ENCODE measurements at regions not wholly inside any gene's neighbourhood (a gene's known extent, or its start where the extent isn't known, plus 50 kb on each side); places are given as distances from the start of the nearest gene placed in this dataset.

- no peak for TF ChIP-seq CTCF (IDR thresholded peaks at IDR 0.05; ENCODE audit: insufficient read depth, low read length, severe bottlenecking)
- FAIRE-seq (no peak), DNase-seq (ENCODE audit: low read depth) (no peak)
- Histone ChIP-seq H3K36me3 (ENCODE audit: control insufficient read depth, insufficient read depth, low read length) (no peaks in the 10 kb centered on the region), H3K4me3 (ENCODE audit: low read depth, low read length) (no peak overlapping the region), H3K27me3 (ENCODE audit: control insufficient read depth, insufficient read depth, low read length) (no peaks in the 10 kb centered on the region)
These were observed 106.1 kb downstream of the PPP1R3A start for GRCh38 chr7:113812591-113813255.

GRCh38 chr7:113810080-113810744 is 108.6 kb downstream of the PPP1R3A start:
- no peak for FAIRE-seq
- no peak for TF ChIP-seq CTCF (IDR thresholded peaks at IDR 0.05; ENCODE audit: insufficient read depth, low read length, severe bottlenecking)

GRCh38 chr7:113809581-113809980 is 109.2 kb downstream of the PPP1R3A start:
- DNase-seq (ENCODE audit: low read depth) = no peak
- Histone ChIP-seq H3K4me3 (ENCODE audit: low read depth, low read length) (no peak overlapping the region), H3K36me3 (ENCODE audit: control insufficient read depth, insufficient read depth, low read length) (no peaks in the 10 kb centered on the region), H3K27me3 (ENCODE audit: control insufficient read depth, insufficient read depth, low read length) (no peaks in the 10 kb centered on the region)
- TF ChIP-seq CTCF (IDR thresholded peaks at IDR 0.05; ENCODE audit: insufficient read depth, low read length, severe bottlenecking) = no peak
- no peak for FAIRE-seq

More at GRCh38 chr7:113810080-113810744, 108.6 kb downstream of the PPP1R3A start:
- no peaks in the 10 kb centered on the region for H3K27me3 ChIP-seq (ENCODE audit: control insufficient read depth, insufficient read depth, low read length)
- H3K4me3 ChIP-seq (ENCODE audit: low read depth, low read length) = no peak overlapping the region
- DNase-seq (ENCODE audit: low read depth) = no peak
- no peaks in the 10 kb centered on the region for H3K36me3 ChIP-seq (ENCODE audit: control insufficient read depth, insufficient read depth, low read length)

GRCh38 chr7:113806633-113807327 is 112.0 kb downstream of the PPP1R3A start:
- H3K27me3 ChIP-seq (ENCODE audit: control insufficient read depth, insufficient read depth, low read length) = no peaks in the 10 kb centered on the region
- no peak for DNase-seq (ENCODE audit: low read depth)
- no peak overlapping the region for H3K4me3 ChIP-seq (ENCODE audit: low read depth, low read length)
- H3K36me3 ChIP-seq (ENCODE audit: control insufficient read depth, insufficient read depth, low read length) = no peaks in the 10 kb centered on the region
- TF ChIP-seq CTCF (IDR thresholded peaks at IDR 0.05; ENCODE audit: insufficient read depth, low read length, severe bottlenecking) = no peak
- no peak for FAIRE-seq

- no peak for TF ChIP-seq CTCF (IDR thresholded peaks at IDR 0.05; ENCODE audit: insufficient read depth, low read length, severe bottlenecking)
- FAIRE-seq (no peak), DNase-seq (ENCODE audit: low read depth) (no peak)
- no peaks in the 10 kb centered on the region for H3K36me3 ChIP-seq (ENCODE audit: control insufficient read depth, insufficient read depth, low read length)
- no peaks in the 10 kb centered on the region for H3K27me3 ChIP-seq (ENCODE audit: control insufficient read depth, insufficient read depth, low read length)
- no peak overlapping the region for H3K4me3 ChIP-seq (ENCODE audit: low read depth, low read length)
These were observed 112.8 kb downstream of the PPP1R3A start for GRCh38 chr7:113805976-113806375.
